Islet of Langerhans (tissue), 1 donor: ENCODE measurements at regions not wholly inside any gene's neighbourhood (a gene's known extent, or its start where the extent isn't known, plus 50 kb on each side); places are given as distances from the start of the nearest gene placed in this dataset.
"Not testable (repeated sequence)": the region's sequence is repeated elsewhere in the genome, so short reads cannot be mapped to it uniquely, and the experiment has no call there.

Experiments
- FAIRE-seq: peaks from one replicate; lab custom pipeline; 2011; peaks lifted over from hg19 to GRCh38; lab: Jason Lieb, UNC

DNA sequence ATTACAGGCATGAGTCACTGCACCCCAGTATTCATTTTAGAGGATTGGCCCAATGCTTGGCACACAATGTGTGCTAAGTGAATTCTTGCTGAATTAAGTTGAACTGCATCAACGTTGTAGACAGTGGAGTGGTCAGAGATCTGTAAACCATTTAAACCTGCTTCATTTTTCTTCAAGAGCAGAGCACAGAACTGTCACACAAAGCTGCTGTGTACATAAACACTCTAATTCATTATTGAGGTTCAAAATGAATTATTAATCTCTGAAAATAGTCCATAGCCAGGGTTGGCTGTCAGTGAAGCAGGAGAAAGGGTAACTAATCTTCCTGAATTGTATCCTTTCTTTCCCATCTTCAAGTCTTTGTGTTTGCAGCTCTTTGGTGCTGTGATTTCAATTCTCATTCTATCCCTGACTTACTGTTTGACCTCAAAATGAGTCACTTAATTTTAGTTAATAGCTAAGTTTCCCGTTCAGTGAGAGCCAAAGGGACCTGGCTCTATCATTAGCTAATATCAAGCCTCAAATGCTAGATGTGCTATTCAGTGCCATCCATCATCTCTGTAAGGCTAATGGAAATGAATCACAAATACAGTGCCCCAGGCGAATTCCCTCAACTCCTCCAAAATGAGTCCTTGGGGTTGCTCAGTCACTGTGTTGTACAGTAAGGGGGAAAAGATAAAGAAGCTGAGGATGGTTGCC is 77.0 kb upstream of the TSC22D1 start:
- peak; percentile 55 for FAIRE-seq

DNA sequence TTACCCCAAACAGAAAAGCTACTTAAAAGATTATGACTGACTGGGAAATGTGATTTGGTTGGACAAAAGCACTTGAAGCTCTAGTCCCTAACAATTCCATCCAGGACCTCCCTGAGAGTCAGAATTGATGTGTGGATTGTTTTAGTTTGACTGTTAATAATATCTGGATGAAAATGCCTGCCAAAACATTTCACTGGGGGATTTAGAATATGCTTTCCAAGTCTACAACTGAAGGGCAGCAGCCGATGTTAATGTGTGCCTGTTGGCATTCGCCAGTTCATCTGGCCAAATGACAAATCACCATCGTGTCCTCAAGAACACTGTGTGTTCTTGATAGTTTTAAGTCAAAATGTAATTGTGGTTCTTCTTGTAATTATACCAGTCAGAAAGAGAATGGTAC is 76.0 kb upstream of the TSC22D1 start:
- no peak for FAIRE-seq

DNA sequence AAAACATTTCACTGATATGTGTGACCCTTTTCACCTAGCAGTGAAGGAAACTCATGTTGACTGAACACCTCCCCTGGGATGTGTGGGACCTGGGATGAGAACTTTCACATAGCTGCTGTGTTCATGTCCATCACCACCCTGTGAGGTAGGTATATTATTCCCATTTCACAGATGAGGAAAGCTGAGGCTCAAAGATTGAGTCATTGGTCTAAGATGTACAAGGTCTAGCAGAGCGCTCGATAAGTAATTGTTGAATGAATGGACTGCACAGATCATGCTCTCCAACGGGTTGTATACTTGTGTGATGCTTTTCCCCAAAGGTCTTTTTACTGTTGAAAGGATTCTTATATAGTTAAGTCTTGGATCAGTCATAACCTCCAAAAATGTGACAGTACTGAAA is 75.6 kb upstream of the TSC22D1 start:
- no peak for FAIRE-seq

DNA sequence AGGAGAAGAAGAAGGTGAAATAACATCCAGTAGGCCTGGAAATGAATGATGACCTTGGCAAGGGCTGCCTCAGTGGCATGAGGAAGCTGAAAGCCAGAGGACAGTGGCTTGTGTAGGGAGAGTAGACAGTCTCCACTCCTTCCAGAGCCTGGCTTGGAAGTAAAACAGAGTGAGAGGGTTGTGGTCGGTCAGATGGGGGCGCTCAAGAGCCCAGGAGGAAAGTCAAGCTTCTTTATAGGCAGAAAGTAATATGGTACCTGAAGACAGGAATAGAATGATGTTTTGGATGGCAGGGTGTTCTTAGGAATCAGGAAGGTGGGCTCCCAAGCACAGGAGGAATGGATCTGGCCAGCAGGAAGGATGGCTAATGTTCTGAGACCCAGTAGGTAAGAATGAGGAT is 75.1 kb upstream of the TSC22D1 start:
- FAIRE-seq, result no peak

DNA sequence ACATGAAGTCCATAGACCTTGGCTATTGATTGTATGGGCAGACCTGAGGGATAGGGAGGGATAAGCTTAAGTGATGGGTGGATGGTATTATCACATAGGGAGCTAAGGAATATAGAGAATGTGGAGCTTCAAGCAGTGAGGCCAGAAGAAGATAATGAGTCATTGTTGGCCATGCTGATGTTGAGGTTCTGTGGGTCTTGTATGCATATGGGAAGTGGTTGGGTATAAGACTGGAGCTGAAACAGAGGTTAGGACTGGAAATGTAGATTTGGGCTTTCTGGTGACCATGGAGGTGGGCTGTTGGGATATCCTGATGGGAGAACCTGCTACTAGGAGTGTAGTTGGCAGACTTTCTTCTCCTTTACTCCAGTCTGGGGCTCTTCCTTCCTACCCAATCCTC is 73.7 kb upstream of the TSC22D1 start:
- no peak for FAIRE-seq

DNA sequence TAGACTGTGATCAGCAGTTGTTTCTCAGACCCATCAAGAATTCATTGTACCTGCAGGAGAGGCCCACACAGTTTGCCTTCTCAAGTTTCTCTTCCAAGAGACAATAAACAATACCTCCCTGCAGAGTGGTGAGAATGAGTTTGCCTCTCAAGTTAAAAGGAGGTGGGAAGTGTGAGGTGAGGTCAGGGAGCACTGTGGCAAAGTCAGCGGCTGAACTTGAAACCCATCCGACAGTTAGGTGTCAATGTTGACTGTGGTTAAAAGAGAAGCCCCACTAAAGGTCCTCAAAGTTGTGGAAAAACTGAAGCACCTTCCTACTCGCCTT is 72.9 kb upstream of the TSC22D1 start:
- no peak for FAIRE-seq

DNA sequence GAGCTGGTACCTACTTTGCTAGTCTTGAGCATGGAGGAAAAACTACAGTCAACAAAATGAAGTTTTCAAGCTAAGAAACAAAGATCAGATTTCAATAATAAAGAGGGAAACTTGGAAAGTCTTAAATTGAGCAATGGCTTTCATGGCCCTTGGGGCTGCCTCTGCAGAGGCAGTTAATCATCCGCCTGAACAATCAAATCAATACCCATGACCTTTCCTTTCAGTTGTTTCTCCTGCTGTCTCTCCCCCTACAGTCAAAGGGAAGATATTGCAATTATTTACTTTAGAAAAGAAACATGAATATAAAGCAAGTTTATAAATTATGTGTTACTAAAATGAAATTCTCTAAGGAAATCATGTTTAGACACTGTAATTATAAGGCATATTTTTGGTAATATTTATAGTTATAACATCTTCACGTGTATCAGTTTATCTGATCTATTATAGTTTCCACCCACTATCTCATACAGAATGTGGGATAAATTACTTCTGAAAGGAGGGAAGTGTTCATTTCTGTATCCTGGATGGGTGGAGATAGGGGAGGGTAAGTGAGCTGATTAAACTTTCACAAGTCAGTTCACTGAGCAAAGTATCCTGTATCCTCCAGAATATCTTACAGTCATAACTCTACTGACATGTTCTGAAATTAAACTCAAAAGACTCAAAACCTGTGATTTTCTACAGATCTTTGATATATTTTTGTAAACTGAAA is 72.4 kb upstream of the TSC22D1 start:
- FAIRE-seq, result peak; percentile 84

DNA sequence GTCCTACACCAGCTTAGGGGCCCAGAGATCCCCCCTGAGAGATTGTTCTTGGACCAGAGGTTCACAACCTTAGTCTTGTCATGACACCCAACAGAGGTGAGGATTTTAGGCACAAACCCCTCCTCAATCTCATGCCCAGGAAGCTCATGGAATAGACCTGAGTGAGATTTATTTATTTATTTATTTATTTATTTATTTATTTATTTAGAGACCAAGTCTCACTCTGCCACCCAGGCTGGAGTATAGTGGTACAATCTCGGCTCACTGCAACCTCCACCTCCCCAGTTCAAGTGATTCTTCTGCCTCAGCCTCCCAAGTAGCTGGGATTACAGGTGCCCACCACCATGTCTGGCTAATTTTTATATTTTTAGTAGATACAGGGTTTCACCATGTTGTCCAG is 71.4 kb upstream of the TSC22D1 start:
- FAIRE-seq, result not testable (repeated sequence)

DNA sequence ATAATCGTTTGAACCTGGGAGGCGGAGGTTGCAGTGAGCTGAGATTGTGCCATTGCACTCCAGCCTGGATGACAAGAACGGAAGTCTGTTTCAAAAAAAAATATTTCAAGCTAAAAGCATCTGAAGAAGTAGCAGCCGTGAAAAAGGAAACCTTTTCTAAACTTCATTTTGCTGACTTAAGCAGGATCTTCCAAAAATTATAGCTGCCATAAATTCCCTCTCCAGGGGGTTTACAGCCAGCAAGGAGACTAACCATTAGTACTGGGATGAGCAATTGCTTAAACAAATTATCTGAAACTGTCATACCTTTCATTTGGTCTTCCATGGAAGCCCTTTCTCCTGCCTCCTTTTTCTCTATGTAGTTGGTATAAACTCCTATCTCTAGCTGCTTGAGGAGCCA is 69.9 kb upstream of the TSC22D1 start:
- FAIRE-seq, result no peak

DNA sequence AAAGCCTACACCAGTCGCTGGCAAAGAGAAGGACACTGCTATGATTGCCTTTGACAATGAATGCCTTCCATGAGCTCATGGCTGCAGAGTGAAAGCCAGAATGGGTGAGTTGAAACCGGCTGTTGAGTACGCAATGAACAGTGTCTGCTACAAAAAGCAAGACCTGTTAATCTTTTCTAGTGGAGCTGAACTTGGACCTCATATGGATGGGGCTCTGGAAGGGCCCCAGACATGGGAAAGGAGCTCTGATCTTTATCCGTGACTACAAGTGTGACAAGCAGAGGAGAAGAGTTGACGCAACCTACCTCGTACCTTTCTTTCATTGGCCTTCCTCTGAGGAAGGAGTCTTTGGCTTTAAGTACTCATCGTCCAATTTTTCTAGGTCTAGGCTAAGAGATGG is 67.1 kb upstream of the TSC22D1 start:
- no peak for FAIRE-seq

DNA sequence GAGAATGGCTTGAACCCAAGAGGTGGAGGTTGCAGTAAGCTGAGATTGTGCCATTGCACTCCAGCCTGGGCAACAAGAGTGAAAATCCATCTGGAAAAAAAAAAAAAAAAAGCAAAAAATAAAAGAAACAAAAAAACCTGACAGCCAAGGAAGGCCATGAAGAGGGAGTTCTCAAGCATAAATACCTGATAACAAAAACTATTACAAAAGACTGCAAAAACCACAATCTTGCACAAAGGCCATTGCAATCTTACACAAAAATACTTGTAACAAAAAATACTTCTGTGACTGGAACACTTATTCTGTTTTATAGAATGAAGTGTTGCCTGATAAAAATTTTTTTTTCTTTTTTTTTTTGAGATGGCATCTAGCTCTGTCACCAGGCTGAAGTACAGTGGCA is 61.5 kb upstream of the TSC22D1 start:
- FAIRE-seq, result no peak

DNA sequence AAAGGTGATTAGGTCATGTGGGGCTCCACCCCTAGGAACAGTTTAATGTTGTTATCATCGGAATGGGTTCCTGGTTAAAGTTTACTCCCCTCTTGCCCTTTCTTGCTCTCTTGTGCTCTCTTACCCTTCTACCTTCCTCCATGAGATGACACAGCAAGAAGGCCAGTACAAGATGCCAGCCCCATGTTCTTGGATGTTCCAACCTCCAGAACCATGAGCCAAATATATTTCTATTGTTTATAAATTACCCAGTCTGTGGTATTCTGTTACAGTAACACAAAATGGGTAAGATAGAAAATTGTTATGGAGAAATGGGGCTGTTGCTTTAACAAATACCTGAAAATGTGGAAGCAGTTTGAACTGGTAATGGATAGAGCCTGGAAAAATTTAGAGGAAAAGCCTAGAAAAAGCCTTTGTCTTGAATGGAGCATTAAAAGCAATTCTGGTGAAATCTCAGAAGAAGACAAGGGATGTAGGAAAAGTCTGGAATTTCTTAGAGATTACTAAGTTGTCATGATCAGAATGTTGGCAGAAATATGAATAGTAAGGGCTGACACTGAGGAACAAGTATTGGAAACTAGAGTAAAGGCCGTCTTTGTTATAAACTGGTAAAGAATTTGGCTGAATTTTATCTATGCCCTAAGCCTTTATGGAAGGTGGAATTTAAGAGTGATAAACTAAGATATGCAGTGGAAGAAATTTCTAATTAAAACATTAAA is 53.5 kb upstream of the TSC22D1 start:
- FAIRE-seq, result no peak

DNA sequence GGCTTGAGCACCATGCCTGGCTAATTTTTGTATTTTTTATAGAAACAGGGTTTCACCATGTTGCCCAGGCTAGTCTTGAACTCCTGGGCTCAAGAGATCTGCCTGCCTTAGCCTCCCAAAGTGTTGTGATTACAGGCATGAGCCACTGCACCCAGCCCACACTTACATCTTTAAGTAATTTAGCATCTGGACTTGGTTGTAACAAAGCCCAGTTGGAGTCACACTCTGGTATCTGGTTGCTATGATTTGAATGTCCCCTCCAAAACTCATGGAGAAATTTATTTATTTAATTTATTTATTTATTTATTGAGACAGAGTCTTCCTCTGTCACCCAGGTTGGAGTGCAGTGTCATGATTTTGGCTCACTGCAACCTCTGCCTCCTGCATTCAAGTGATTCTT is 52.7 kb upstream of the TSC22D1 start:
- not testable (repeated sequence) for FAIRE-seq

DNA sequence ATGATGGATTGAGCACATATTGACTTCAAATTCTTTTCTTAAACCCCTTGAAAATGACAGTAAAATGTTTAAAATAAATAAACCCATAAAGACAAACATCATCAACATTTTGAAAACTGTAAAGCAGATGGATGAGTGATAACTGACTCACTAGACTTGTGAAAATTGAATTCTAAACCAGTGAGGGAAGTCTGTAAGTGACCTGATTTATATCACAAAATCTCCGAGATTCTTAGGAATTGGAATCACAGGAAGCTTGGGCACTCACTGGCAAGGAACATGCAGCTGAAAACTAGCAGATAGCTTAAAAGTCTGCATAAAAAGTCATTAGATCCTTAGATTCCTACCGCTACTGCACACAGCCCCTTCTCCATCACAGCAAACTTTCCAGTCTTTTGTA is 51.3 kb upstream of the TSC22D1 start:
- no peak for FAIRE-seq

DNA sequence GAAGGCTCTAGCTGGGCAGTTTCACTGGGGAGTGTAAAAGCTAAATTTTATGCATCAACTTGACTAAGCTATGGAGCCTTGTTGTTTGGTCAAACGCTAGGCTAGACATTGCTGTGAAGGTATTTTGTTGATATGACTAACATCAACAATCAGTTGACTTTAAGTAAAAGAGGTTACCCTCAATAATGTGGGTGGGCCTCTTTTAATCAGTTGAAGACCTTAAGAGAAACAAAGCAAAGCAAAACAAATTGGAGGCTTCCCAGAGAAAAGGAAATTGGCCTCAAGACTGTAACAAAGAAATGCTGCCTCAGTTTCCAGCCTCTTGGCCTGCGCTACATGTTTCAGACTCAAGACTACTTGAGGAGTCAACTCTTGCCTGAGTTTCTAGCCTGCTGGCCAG is 50.0 kb upstream of the TSC22D1 start:
- FAIRE-seq, result no peak
